GM20000 (cell line): ENCODE measurements at regions not wholly inside any gene's neighbourhood (a gene's known extent, or its start where the extent isn't known, plus 50 kb on each side); places are given as distances from the start of the nearest gene placed in this dataset.

Source experiments
- DNase-seq: peaks from one replicate; pipeline ENCODE4 v3.0.0; 2012; ENCODE audit warnings: low spot score
- TF ChIP-seq, protein P1 (sequence below): IDR thresholded peaks from 2 replicates; pipeline ENCODE4 v1.5.1; 2012; ENCODE audit warnings: mild to moderate bottlenecking, control low read depth; ENCODE audit errors: extremely low read depth, missing control alignments

DNA sequence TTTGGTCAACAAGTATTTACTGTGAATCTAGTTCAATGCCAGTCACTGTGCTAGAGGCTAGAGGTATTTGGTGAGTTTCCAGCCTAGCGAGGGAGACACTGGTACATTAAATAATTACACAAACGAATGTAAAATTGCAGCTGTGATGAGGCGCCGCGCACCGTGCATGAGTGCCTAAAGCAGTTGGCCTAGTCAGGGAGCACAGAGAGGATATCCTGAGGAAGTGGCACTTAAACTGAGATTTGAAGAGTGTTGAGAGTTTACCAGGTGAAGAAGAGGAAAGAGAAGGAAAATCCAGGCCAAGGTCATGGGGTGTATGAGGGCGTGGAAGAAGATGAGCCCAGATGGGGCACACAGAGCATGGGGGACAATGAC is 157.6 kb upstream of the NDUFV2 start:
- TF ChIP-seq, protein P1, sequence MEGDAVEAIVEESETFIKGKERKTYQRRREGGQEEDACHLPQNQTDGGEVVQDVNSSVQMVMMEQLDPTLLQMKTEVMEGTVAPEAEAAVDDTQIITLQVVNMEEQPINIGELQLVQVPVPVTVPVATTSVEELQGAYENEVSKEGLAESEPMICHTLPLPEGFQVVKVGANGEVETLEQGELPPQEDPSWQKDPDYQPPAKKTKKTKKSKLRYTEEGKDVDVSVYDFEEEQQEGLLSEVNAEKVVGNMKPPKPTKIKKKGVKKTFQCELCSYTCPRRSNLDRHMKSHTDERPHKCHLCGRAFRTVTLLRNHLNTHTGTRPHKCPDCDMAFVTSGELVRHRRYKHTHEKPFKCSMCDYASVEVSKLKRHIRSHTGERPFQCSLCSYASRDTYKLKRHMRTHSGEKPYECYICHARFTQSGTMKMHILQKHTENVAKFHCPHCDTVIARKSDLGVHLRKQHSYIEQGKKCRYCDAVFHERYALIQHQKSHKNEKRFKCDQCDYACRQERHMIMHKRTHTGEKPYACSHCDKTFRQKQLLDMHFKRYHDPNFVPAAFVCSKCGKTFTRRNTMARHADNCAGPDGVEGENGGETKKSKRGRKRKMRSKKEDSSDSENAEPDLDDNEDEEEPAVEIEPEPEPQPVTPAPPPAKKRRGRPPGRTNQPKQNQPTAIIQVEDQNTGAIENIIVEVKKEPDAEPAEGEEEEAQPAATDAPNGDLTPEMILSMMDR: no peak

GRCh38 chr18:8945514-8945913 is 157.0 kb upstream of the NDUFV2 start:
- DNase-seq: no peak
- TF ChIP-seq, protein P1: no peak

More for the DNA sequence above, 157.6 kb upstream of the NDUFV2 start:
- no peak for DNase-seq

GRCh38 chr18:8946066-8946838 is 156.2 kb upstream of the NDUFV2 start:
- TF ChIP-seq, protein P1: no peak
- DNase-seq: no peak

DNA sequence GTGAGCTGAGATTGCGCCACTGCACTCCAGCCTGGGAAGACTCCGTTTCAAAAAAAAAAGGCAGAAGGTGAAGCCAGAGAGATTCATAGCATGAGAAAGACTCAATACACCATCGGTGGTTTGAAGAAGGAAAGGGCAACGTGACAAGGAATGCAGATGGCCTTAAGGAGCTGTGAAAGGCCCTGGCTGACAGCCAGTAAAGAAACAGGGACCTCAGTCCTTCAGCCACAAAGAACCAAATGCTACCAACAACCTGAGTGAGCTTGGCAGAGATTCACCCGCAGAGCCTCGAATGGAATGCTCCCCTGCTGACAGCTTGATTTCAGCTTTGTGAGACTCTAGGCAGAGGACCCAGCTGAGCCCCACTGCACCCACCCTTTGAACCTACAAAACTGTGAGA is 154.9 kb upstream of the NDUFV2 start:
- TF ChIP-seq, protein P1: no peak
- DNase-seq: no peak

DNA sequence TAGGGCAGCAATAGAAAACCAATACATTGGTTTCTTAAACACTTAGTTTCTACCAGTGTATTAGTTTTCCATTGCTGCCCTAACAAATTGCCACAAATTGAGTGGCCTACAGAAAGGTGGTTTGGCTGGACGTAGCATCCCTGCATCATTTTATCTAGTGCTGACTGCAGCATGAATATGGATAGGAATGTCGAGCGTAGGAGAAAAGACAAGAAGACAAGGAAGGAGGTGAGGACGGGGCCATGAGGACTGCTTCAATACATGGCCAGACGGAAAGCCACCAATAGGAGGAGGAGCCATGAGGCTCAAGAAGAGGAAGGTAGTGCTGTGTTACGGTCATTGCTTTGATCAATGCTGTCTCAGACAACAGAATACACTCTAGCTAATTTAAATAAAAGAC is 154.5 kb upstream of the NDUFV2 start:
- TF ChIP-seq, protein P1: no peak
- DNase-seq: no peak

DNA sequence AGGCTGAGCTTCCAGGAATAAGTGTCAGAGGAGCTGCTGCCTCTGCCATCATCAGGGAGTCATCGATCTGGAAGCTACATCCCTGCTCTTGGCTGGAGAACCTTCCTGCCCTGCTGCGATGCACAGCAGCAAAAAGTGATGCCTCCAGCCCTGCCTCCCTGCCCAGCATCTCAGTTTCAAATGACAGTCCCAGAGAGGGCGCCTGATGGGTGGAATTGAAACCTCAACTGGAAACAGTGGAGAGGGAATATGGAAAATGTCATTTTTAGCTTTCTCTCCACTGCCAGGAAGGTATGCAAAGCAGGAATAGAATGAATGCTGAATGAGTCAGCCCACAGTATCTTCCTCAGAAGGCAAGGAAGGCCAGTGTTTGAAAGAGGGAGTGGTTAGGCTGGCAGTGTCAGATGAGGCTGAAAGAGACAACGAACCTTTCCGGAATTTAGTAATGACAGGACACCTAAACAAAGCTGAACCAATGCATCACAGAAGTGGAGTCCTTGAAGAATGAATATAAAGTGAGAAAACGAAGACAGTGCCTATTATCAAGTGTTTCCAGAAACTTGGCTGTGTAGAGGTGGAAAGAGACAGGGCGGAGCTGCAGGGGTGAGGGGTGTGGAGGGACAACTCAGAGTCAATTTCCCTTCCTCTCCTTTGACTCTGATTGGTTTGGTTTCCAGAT is 153.9 kb upstream of the NDUFV2 start:
- no peak for DNase-seq
- TF ChIP-seq, protein P1: no peak

- no peak for DNase-seq
- TF ChIP-seq, protein P1: no peak
These were observed 153.3 kb upstream of the NDUFV2 start for GRCh38 chr18:8949206-8949605.
